GM23338 (cell line): ENCODE measurements at regions not wholly inside any gene's neighbourhood (a gene's known extent, or its start where the extent isn't known, plus 50 kb on each side); places are given as distances from the start of the nearest gene placed in this dataset.

Source experiments
- CTCF ChIP-seq, 2 experiments: fragments of 200-600 bp in 1 of 2; sonication (generic) in 1 of 2; conservative IDR thresholded peaks; 2 replicates each; pipeline versions ENCODE4 v1.5.1 to v1.6.1; 2016 to 2017; ENCODE audit warnings: antibody characterized with exemption in 2 of 2, low read depth in 2 of 2, mild to moderate bottlenecking in 2 of 2, moderate library complexity in 1 of 2
- ETS1 ChIP-seq: IDR thresholded peaks from 2 replicates; pipeline ENCODE4 v1.6.1; 2016; ENCODE audit warnings: antibody characterized with exemption
- EZH2phosphoT487 ChIP-seq: fragments of 200-600 bp; sonication (generic); IDR thresholded peaks from one replicate; pipeline ENCODE4 v1.8.1; 2018; ENCODE audit warnings: antibody characterized with exemption; ENCODE audit not compliant: unreplicated experiment
- REST ChIP-seq: IDR thresholded peaks from one replicate; pipeline ENCODE4 v1.6.1; 2018; ENCODE audit warnings: antibody characterized with exemption; ENCODE audit not compliant: unreplicated experiment

GRCh38 chr12:86683568-86684304, 427.5 kb upstream of the MGAT4C start:
- TF ChIP-seq CTCF (conservative IDR thresholded peaks at IDR 0.05; ENCODE audit: low read depth in 2 of 2): no peak
- no peak for TF ChIP-seq REST
- TF ChIP-seq ETS1: no peak
- no peak for TF ChIP-seq EZH2phosphoT487
